Tibial nerve (tissue), 4 donors: ENCODE measurements at regions not wholly inside any gene's neighbourhood (a gene's known extent, or its start where the extent isn't known, plus 50 kb on each side); places are given as distances from the start of the nearest gene placed in this dataset.
A peak's percentile ranks its signal among the peaks of the same experiment; 100 is the strongest.

Experiments used
- DNase-seq, 2 donors: peaks; one replicate each; pipeline ENCODE4 v3.0.0-alpha.2; 2019; ENCODE audit warnings: low spot score in 2 of 2
- H3K27ac ChIP-seq, 4 donors: fragments of 200-600 bp; sonication (generic) in 3 of 4; one replicate each; pipeline ENCODE4 v1.5.1; 2017 to 2019; ENCODE audit warnings: mild to moderate bottlenecking in 1 of 4
- H3K27me3 ChIP-seq, 2 donors: fragments of 200-600 bp; sonication (generic) in 1 of 2; one replicate each; pipeline versions ENCODE4 v1.5.1 to v1.6.0; 2017 to 2019
- H3K36me3 ChIP-seq, 3 donors: fragments of 200-600 bp; sonication (generic); one replicate each; pipeline ENCODE4 v1.5.1; 2018 to 2019
- H3K4me1 ChIP-seq, 4 donors: fragments of 200-600 bp; sonication (generic) in 3 of 4; one replicate each; pipeline ENCODE4 v1.5.1; 2017 to 2019
- H3K4me3 ChIP-seq, 4 donors: fragments of 200-600 bp; sonication (generic) in 3 of 4; one replicate each; pipeline ENCODE4 v1.5.1; 2017 to 2019; ENCODE audit warnings: mild to moderate bottlenecking in 1 of 4, moderate library complexity in 1 of 4
- H3K9me3 ChIP-seq, 4 donors: fragments of 200-600 bp; sonication (generic) in 3 of 4; one replicate each; pipeline ENCODE4 v1.5.1; 2017 to 2019
- EP300 ChIP-seq, 2 donors: sonication (generic); formaldehyde crosslinking; IDR thresholded peaks; one replicate each; pipeline ENCODE4 v1.6.1; 2017; ENCODE audit warnings: antibody characterized with exemption in 2 of 2, mild to moderate bottlenecking in 1 of 2
- POLR2A ChIP-seq, 2 donors: fragments of 450-650 bp; IDR thresholded peaks; one replicate each; pipeline ENCODE4 v1.6.1; 2017; ENCODE audit warnings: antibody characterized with exemption in 2 of 2, mild to moderate bottlenecking in 2 of 2, moderate library complexity in 2 of 2
- WGBS, 2 donors: methylation state at CpG; one replicate each; pipeline ENCODE4 v1.1.5; 2018; 5-methylcytosine and 5-hydroxymethylcytosine counted together
- TF ChIP-seq, protein P1 (sequence below), 5 experiments: fragments of 200-600 bp in 3 of 5; fragments of 450-650 bp in 2 of 5; sonication (generic) in 3 of 5; IDR thresholded peaks; one replicate each; pipeline ENCODE4 v1.5.1; 2016 to 2019; ENCODE audit warnings: antibody characterized with exemption in 5 of 5, mild to moderate bottlenecking in 3 of 5, moderate library complexity in 2 of 5

DNA sequence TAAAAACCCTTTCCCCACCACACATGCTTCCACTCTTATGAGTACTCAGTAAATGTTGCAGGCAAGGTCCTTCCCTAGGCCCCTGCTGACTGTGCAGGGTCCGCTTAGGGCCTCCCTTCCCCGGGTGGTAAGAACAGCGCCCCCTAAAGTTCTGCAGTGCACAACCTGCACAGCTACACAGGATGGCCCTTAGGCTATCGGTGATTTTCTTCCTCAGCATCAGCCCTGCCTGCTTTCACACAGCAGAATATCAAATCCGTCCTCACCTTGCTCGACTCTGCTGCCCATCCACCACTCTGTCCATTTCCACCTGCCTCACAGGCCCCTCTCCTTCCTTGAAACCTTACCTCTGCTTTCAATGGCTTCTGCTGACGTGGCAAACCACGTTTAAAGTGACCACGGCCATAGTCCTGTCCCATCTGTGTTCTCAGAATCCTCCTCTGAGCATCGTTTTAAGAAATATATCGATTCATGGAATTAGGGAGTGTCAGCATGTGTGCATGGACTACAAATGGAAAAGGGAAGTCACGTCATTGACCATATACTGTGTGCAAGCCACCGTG lies 51.4 kb upstream of the TMEM132E start:
- 65 to 66% methylated on average over 13 of the region's 13 CpGs for WGBS, 2 donors
- H3K36me3 ChIP-seq, result no peaks in the 10 kb centered on the region

DNA sequence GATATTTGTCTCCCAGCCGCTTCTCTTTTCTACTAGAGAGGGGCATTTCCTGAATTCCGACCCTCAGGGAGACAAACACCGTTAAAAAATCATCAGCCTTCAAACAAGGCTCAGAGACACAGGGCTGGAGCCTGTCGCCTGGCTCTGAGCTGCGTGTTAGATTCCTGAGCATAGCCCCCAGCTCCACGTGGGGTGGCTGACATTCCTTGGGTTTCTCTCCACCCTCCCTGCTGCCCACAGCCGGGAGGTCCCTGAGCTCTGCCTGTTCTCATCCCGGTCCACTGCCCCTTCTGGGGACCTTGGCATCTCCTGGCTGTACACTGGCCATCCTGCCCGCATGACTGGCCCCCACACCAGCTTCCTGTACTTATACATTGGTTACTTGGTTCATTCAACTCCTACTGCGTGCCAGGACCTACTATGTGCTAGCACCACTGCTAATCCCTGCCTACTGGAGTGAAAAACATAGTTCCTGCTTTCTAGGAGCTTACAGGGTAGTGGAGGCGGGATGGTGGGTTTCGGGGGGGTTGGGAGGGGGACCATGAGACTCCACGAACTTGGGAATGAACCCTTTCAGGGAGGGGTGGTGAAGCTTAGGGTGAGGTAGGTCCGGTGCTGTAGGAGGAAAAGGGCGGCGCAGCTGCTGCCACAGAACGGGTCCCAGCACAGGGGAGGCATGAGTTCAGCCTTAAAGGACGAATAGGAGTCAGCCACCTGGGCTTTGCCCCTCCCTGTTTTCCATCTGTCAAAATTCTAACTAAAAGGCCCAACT lies 52.1 kb upstream of the TMEM132E start:
- Histone ChIP-seq H3K27me3 (no peaks in the 10 kb centered on the region), H3K27ac (no peak overlapping the region), H3K36me3 (no peaks in the 10 kb centered on the region), H3K4me3 (no peak overlapping the region), H3K4me1 (peaks cover 0 to 5% (median 0%) of the 10 kb centered on the region in 4 donors), H3K9me3 (no peaks in the 10 kb centered on the region)
- 43 to 44% methylated on average over 18 of the region's 18 CpGs for WGBS, 2 donors
- no peak for DNase-seq
- TF ChIP-seq, protein P1, sequence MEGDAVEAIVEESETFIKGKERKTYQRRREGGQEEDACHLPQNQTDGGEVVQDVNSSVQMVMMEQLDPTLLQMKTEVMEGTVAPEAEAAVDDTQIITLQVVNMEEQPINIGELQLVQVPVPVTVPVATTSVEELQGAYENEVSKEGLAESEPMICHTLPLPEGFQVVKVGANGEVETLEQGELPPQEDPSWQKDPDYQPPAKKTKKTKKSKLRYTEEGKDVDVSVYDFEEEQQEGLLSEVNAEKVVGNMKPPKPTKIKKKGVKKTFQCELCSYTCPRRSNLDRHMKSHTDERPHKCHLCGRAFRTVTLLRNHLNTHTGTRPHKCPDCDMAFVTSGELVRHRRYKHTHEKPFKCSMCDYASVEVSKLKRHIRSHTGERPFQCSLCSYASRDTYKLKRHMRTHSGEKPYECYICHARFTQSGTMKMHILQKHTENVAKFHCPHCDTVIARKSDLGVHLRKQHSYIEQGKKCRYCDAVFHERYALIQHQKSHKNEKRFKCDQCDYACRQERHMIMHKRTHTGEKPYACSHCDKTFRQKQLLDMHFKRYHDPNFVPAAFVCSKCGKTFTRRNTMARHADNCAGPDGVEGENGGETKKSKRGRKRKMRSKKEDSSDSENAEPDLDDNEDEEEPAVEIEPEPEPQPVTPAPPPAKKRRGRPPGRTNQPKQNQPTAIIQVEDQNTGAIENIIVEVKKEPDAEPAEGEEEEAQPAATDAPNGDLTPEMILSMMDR (IDR thresholded peaks at IDR 0.05), result no peak
- TF ChIP-seq POLR2A (IDR thresholded peaks at IDR 0.05), result no peak
- TF ChIP-seq EP300 (IDR thresholded peaks at IDR 0.05), result no peak

More for the DNA sequence above, 51.4 kb upstream of the TMEM132E start:
- Histone ChIP-seq H3K9me3 (no peaks in the 10 kb centered on the region), H3K4me1 (peaks cover 0 to 5% (median 0%) of the 10 kb centered on the region in 4 donors), H3K4me3 (no peak overlapping the region), H3K27ac (no peak overlapping the region), H3K27me3 (no peaks in the 10 kb centered on the region)
- no peak for DNase-seq
- TF ChIP-seq POLR2A (IDR thresholded peaks at IDR 0.05), result no peak
- TF ChIP-seq, protein P1 (IDR thresholded peaks at IDR 0.05), result no peak
- no peak for TF ChIP-seq EP300 (IDR thresholded peaks at IDR 0.05)

DNA sequence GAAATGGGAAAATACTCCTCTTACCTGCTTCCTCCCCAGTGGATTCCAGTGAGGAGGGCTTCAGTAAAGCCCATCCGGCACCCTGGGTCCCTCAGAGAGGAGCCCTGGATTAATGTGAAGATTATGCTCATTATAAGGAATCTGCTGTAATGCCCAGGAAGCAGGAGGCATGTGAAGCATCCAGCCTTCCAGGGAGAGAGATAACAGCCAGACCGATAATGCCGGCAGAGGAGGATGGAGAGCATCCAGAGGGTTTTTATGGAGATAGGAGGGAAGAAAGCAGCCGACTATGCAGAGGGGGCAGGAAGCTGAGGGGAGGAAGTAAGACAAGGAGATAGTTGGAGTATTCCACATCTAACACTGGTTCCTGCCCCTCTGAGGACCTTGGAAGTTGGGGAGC lies 53.7 kb upstream of the TMEM132E start:
- H3K27me3 ChIP-seq, result no peaks in the 10 kb centered on the region
- H3K9me3 ChIP-seq, result no peaks in the 10 kb centered on the region
- TF ChIP-seq POLR2A (IDR thresholded peaks at IDR 0.05), result no peak
- no peak for TF ChIP-seq EP300 (IDR thresholded peaks at IDR 0.05)
- TF ChIP-seq, protein P1 (IDR thresholded peaks at IDR 0.05), result no peak
- no peak overlapping the region for H3K4me3 ChIP-seq
- DNase-seq, result no peak
- 30% methylated on average over 4 of the region's 4 CpGs for WGBS, 2 donors
- no peaks in the 10 kb centered on the region for H3K4me1 ChIP-seq
- H3K36me3 ChIP-seq, result no peaks in the 10 kb centered on the region
- H3K27ac ChIP-seq, result no peak overlapping the region

DNA sequence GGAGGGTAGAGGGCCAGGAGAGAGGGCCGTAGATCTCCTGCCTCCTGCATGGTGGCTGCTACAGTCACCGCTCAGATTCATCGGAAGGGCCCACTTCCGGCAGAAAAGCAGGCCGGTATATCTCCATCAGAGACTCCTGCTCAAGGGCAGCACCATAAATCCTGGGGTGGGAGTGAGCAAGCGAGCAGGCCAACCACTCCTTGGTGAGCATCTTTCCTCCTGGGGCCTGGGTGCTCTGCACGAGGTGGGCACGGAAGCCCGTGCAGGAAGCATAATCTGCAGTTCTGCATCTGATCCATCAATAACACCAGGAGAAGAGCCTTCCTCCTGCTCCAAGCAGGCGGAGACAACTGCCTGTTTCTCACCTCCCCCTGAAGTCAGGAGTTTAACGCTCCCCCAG lies 57.4 kb upstream of the TMEM132E start:
- no peaks in the 10 kb centered on the region for H3K9me3 ChIP-seq
- peaks cover 0 to 1% of the 10 kb centered on the region in 2 donors for H3K27me3 ChIP-seq
- 60 to 62% methylated on average over 7 to 11 of the region's 11 CpGs for WGBS, 2 donors
- no peak overlapping the region for H3K4me3 ChIP-seq
- TF ChIP-seq EP300 (IDR thresholded peaks at IDR 0.05) (no peak), POLR2A (IDR thresholded peaks at IDR 0.05) (no peak)
- TF ChIP-seq, protein P1 (IDR thresholded peaks at IDR 0.05), result no peak
- no peaks in the 10 kb centered on the region for H3K36me3 ChIP-seq
- no peaks in the 10 kb centered on the region for H3K4me1 ChIP-seq
- no peak overlapping the region for H3K27ac ChIP-seq
- no peak for DNase-seq

DNA sequence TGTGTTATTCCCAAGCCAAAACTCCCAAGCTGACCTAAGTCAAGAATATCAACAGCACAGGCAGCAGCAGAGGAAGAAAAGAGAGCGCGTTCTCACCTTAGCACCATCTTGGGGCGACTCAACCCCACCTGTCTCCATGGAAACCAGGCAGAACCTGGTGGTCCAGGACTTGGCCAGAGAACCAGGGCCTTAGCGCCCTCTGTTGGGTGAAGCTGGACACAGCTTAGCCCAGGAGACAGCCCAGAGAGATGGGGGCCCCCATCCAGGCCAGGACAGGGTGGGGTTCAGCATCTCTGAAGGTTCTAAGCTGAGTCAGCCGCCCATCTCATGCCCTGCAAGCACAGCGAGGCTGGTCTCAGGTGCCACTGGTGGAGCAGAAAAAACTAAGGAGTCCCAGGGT lies 60.1 kb upstream of the TMEM132E start:
- Histone ChIP-seq H3K9me3 (no peaks in the 10 kb centered on the region), H3K27me3 (peaks cover 0 to 10% of the 10 kb centered on the region in 2 donors), H3K36me3 (no peaks in the 10 kb centered on the region), H3K4me1 (no peaks in the 10 kb centered on the region), H3K27ac (no peak overlapping the region), H3K4me3 (no peak overlapping the region)
- TF ChIP-seq, protein P1 (IDR thresholded peaks at IDR 0.05), result peak in 3 of 5 experiments; percentile 11 to 26 (median 24)
- no peak for TF ChIP-seq EP300 (IDR thresholded peaks at IDR 0.05)
- no peak for DNase-seq
- WGBS, 2 donors, result 15 to 31% methylated on average over 6 of the region's 6 CpGs
